ENCODE measurements at regions not wholly inside any gene's neighbourhood (a gene's known extent, or its start where the extent isn't known, plus 50 kb on each side); places are given as distances from the start of the nearest gene placed in this dataset.

DNA sequence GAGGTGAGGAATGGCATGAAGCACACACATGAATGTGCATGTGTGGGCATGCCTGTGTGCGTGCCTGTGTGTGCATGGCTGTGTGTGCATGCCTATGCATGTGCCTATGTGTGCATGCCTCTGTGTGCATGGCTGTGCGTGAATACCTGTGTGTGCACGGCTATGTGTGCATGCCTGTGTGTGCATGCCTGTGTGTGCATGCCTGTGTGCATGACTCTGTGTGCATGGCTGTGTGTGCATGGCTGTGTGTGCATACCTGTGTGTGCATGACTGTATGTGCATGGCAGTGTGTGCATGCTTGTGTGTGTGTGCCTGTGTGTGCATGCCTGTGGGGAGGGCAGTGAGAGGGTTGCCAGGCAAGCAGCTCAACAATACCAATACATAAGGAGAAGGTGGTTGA is 276.5 kb upstream of the ERCC4 start:
- Histone ChIP-seq H3K79me2 (ENCODE audit: insufficient read depth, low read length) (no peaks in the 10 kb centered on the region), H3K9me3 (ENCODE audit: low read length) (no peaks in the 10 kb centered on the region), H3K36me3 (ENCODE audit: insufficient read depth, low read length) (no peaks in the 10 kb centered on the region), H2AFZ (ENCODE audit: low read length) (no peak overlapping the region), H3K4me3 (ENCODE audit: low read depth, low read length, poor library complexity, severe bottlenecking) (no peak overlapping the region), H3K4me2 (ENCODE audit: low read length) (no peak overlapping the region), H3K4me1 (ENCODE audit: insufficient read depth, low read length, severe bottlenecking) (no peaks in the 10 kb centered on the region), H3K27me3 (ENCODE audit: insufficient read depth, low read length) (no peaks in the 10 kb centered on the region), H3K27ac (ENCODE audit: low read depth, low read length, poor library complexity, severe bottlenecking) (no peak overlapping the region), H4K20me1 (ENCODE audit: insufficient read depth, low read length) (no peaks in the 10 kb centered on the region), H3F3A (ENCODE audit: insufficient read depth, low read length) (no peaks in the 10 kb centered on the region), H3K9me2 (ENCODE audit: low read depth, low read length) (no peaks in the 10 kb centered on the region), H3K9ac (ENCODE audit: low read length) (no peak overlapping the region)
- TF ChIP-seq EZH2 (IDR thresholded peaks at IDR 0.05; ENCODE audit: borderline replicate concordance, low read length), result no peak
- TF ChIP-seq CTCF (IDR thresholded peaks at IDR 0.05; ENCODE audit: low read length), result no peak

DNA sequence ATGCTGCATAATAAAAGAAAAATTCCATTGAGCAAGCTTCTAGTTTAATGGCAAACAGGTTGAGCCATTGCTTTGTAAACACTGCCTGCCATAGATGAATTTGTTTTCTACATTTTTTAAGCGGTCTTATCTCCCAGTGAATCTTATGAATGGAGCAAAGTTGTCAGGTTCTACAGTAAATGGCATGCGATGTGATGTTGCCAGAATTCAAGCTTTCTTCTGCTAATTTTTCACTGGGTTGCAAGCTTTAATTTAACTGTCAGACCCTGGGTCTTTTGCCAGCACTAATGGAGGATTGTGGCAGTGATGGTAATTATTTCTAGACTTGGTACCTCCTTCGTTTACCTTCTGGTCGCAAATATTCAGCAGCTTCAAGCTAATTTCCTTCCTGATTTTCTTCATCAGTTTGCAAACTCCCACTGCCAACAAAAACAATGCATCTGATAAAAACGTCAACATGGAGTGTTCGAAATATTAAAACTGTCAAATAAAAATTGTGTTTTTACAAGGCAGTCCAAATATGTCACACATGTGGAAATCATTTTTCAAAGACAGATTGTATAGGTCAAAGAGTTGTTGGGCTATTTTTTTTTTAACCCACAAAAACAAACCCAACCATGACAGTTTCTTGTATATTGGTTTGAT is 274.2 kb upstream of the ERCC4 start:
- no peak overlapping the region for H3K9ac ChIP-seq (ENCODE audit: low read length)
- TF ChIP-seq CTCF (IDR thresholded peaks at IDR 0.05; ENCODE audit: low read length) (no peak), EZH2 (IDR thresholded peaks at IDR 0.05; ENCODE audit: borderline replicate concordance, low read length) (no peak)
- no peaks in the 10 kb centered on the region for H3K9me2 ChIP-seq (ENCODE audit: low read depth, low read length)
- H3K79me2 ChIP-seq (ENCODE audit: insufficient read depth, low read length), result no peaks in the 10 kb centered on the region
- H3K4me2 ChIP-seq (ENCODE audit: low read length), result no peak overlapping the region
- no peaks in the 10 kb centered on the region for H3K4me1 ChIP-seq (ENCODE audit: insufficient read depth, low read length, severe bottlenecking)
- H2AFZ ChIP-seq (ENCODE audit: low read length), result no peak overlapping the region
- no peak overlapping the region for H3K27ac ChIP-seq (ENCODE audit: low read depth, low read length, poor library complexity, severe bottlenecking)
- no peaks in the 10 kb centered on the region for H3K9me3 ChIP-seq (ENCODE audit: low read length)
- no peaks in the 10 kb centered on the region for H3F3A ChIP-seq (ENCODE audit: insufficient read depth, low read length)
- H3K36me3 ChIP-seq (ENCODE audit: insufficient read depth, low read length), result no peaks in the 10 kb centered on the region
- H3K27me3 ChIP-seq (ENCODE audit: insufficient read depth, low read length), result no peaks in the 10 kb centered on the region
- no peaks in the 10 kb centered on the region for H4K20me1 ChIP-seq (ENCODE audit: insufficient read depth, low read length)
- no peak overlapping the region for H3K4me3 ChIP-seq (ENCODE audit: low read depth, low read length, poor library complexity, severe bottlenecking)

DNA sequence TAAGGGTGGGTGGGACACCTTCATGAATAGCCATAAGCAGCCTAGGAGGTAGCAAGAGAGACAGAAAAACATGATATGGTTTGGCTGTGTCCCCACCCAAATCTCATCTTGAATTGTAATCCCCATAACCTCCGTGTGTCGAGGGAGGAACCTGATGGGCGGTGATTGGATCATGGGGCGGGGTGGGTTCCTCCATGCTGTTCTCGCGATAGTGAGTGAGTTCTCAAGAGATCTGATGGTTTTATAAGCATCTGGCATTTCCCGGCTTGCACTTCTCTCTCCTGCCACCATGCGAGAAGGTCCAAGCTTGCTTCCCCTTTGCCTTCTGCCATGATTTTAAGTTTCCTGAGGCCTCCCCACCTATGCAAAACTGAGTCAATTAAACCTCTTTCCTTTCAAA is 259.1 kb upstream of the ERCC4 start:
- no peaks in the 10 kb centered on the region for H4K20me1 ChIP-seq (ENCODE audit: insufficient read depth, low read length)
- H3F3A ChIP-seq (ENCODE audit: insufficient read depth, low read length), result no peaks in the 10 kb centered on the region
- H3K9me2 ChIP-seq (ENCODE audit: low read depth, low read length), result no peaks in the 10 kb centered on the region
- H3K4me3 ChIP-seq (ENCODE audit: low read depth, low read length, poor library complexity, severe bottlenecking), result no peak overlapping the region
- H3K4me2 ChIP-seq (ENCODE audit: low read length), result no peak overlapping the region
- H3K9ac ChIP-seq (ENCODE audit: low read length), result no peak overlapping the region
- H3K27me3 ChIP-seq (ENCODE audit: insufficient read depth, low read length), result no peaks in the 10 kb centered on the region
- H3K4me1 ChIP-seq (ENCODE audit: insufficient read depth, low read length, severe bottlenecking), result no peaks in the 10 kb centered on the region
- no peaks in the 10 kb centered on the region for H3K36me3 ChIP-seq (ENCODE audit: insufficient read depth, low read length)
- no peaks in the 10 kb centered on the region for H3K79me2 ChIP-seq (ENCODE audit: insufficient read depth, low read length)
- H2AFZ ChIP-seq (ENCODE audit: low read length), result no peak overlapping the region
- H3K27ac ChIP-seq (ENCODE audit: low read depth, low read length, poor library complexity, severe bottlenecking), result no peak overlapping the region
- no peak for TF ChIP-seq CTCF (IDR thresholded peaks at IDR 0.05; ENCODE audit: low read length)
- TF ChIP-seq EZH2 (IDR thresholded peaks at IDR 0.05; ENCODE audit: borderline replicate concordance, low read length), result no peak
- H3K9me3 ChIP-seq (ENCODE audit: low read length), result no peaks in the 10 kb centered on the region
